Transverse colon (tissue), 4 donors: ENCODE measurements at regions not wholly inside any gene's neighbourhood (a gene's known extent, or its start where the extent isn't known, plus 50 kb on each side); places are given as distances from the start of the nearest gene placed in this dataset.

Source experiments
- DNase-seq: peaks from one replicate; pipeline ENCODE4 v3.0.0-alpha.2; 2019
- H3K27ac ChIP-seq, 4 donors: fragments of 200-600 bp; sonication (generic); 2 replicates each; pipeline ENCODE4 v1.5.1; 2016 to 2018; ENCODE audit warnings: inconsistent platforms in 4 of 4
- H3K27me3 ChIP-seq: fragments of 200-600 bp; sonication (generic); 2 replicates; pipeline ENCODE4 v1.5.1; 2017; ENCODE audit warnings: inconsistent platforms
- H3K36me3 ChIP-seq, 4 donors: fragments of 200-600 bp; sonication (generic); 2 replicates each; pipeline ENCODE4 v1.5.1; 2017 to 2019; ENCODE audit warnings: inconsistent platforms in 4 of 4
- H3K4me1 ChIP-seq, 4 donors: fragments of 200-600 bp; sonication (generic); 2 replicates each; pipeline ENCODE4 v1.5.1; 2017 to 2020; ENCODE audit warnings: inconsistent platforms in 4 of 4
- H3K4me3 ChIP-seq, 4 donors: fragments of 200-600 bp; sonication (generic); 1 replicate in 1 of 4; 2 replicates in 3 of 4; pipeline versions ENCODE4 v1.5.1 to v1.6.1; 2017 to 2019; ENCODE audit warnings: inconsistent platforms in 4 of 4
- H3K9me3 ChIP-seq, 2 donors: fragments of 200-600 bp; sonication (generic); 2 replicates each; pipeline ENCODE4 v1.5.1; 2017 to 2019; ENCODE audit warnings: inconsistent platforms in 2 of 2
- EP300 ChIP-seq: sonication (generic); formaldehyde crosslinking; IDR thresholded peaks from one replicate; pipeline ENCODE4 v1.6.1; 2017; ENCODE audit warnings: antibody characterized with exemption, low read depth
- POLR2A ChIP-seq: fragments of 450-650 bp; IDR thresholded peaks from one replicate; pipeline ENCODE4 v1.6.1; 2016; ENCODE audit warnings: antibody characterized with exemption, mild to moderate bottlenecking, moderate library complexity
- POLR2AphosphoS5 ChIP-seq, 3 donors: sonication (generic); formaldehyde crosslinking; IDR thresholded peaks; one replicate each; pipeline ENCODE4 v1.6.1; 2016; ENCODE audit warnings: antibody characterized with exemption in 3 of 3
- WGBS, 2 donors: methylation state at CpG; one replicate each; pipeline ENCODE4 v1.1.5; 2018; ENCODE audit warnings: low coverage in 1 of 2; 5-methylcytosine and 5-hydroxymethylcytosine counted together
- in situ Hi-C, 4 donors: fragments of 200-750 bp; cut with MboI; loops; one replicate each; pipeline versions ENCODE4 v1.15.0 to v1.15.1; 2017; ENCODE audit warnings: low sequenced_read_pairs in 3 of 4, low pct_ligation_motif_present in 1 of 4, low pct_unique_long_range_greater_than_20kb in 1 of 4
- intact Hi-C: fragments of 100-400 bp; cut with DNase I; formaldehyde crosslinking; loops from one replicate; pipeline ENCODE4 v1.15.1; 2023; ENCODE audit warnings: low total_unique reads
- TF ChIP-seq, protein P1 (sequence below), 5 experiments: fragments of 200-600 bp in 3 of 5; fragments of 450-650 bp in 2 of 5; sonication (generic) in 3 of 5; IDR thresholded peaks; 1 replicate in 2 of 5; 2 replicates in 3 of 5; pipeline ENCODE4 v1.5.1; 2016 to 2017; ENCODE audit warnings: antibody characterized with exemption in 5 of 5, inconsistent platforms in 3 of 5, mild to moderate bottlenecking in 2 of 5, moderate library complexity in 1 of 5

GRCh38 chr6:1076531-1077459 lies 235.1 kb upstream of the FOXQ1 start:
- in situ Hi-C loops (no loop called here), intact Hi-C loops (no loop called here)
- TF ChIP-seq EP300, result no peak
- no peak for TF ChIP-seq POLR2A
- TF ChIP-seq POLR2AphosphoS5 (IDR thresholded peaks at IDR 0.05), result no peak
- TF ChIP-seq, protein P1, sequence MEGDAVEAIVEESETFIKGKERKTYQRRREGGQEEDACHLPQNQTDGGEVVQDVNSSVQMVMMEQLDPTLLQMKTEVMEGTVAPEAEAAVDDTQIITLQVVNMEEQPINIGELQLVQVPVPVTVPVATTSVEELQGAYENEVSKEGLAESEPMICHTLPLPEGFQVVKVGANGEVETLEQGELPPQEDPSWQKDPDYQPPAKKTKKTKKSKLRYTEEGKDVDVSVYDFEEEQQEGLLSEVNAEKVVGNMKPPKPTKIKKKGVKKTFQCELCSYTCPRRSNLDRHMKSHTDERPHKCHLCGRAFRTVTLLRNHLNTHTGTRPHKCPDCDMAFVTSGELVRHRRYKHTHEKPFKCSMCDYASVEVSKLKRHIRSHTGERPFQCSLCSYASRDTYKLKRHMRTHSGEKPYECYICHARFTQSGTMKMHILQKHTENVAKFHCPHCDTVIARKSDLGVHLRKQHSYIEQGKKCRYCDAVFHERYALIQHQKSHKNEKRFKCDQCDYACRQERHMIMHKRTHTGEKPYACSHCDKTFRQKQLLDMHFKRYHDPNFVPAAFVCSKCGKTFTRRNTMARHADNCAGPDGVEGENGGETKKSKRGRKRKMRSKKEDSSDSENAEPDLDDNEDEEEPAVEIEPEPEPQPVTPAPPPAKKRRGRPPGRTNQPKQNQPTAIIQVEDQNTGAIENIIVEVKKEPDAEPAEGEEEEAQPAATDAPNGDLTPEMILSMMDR (IDR thresholded peaks at IDR 0.05), result no peak
- no peak for DNase-seq
- Histone ChIP-seq H3K9me3 (no peaks in the 10 kb centered on the region), H3K27ac (no peak overlapping the region), H3K4me1 (peaks cover 0 to 5% (median 0%) of the 10 kb centered on the region in 4 donors), H3K36me3 (no peaks in the 10 kb centered on the region), H3K4me3 (no peak overlapping the region), H3K27me3 (no peaks in the 10 kb centered on the region)
- 66 to 67% methylated on average over 1 to 17 of the region's 17 CpGs for WGBS, 2 donors

GRCh38 chr6:1075880-1076279 lies 236.0 kb upstream of the FOXQ1 start:
- 51 to 57% methylated on average over 2 to 4 of the region's 4 CpGs for WGBS, 2 donors
- TF ChIP-seq, protein P1 (IDR thresholded peaks at IDR 0.05), result no peak
- TF ChIP-seq POLR2AphosphoS5 (IDR thresholded peaks at IDR 0.05), result no peak
- TF ChIP-seq EP300, result no peak
- no peak for TF ChIP-seq POLR2A
- Histone ChIP-seq H3K27me3 (no peaks in the 10 kb centered on the region), H3K27ac (no peak overlapping the region), H3K4me3 (no peak overlapping the region), H3K9me3 (no peaks in the 10 kb centered on the region), H3K36me3 (no peaks in the 10 kb centered on the region), H3K4me1 (peaks cover 0 to 5% (median 0%) of the 10 kb centered on the region in 4 donors)
- intact Hi-C loops, result no loop called here
- in situ Hi-C loops, result no loop called here
- DNase-seq, result no peak

GRCh38 chr6:1075444-1075843 lies 236.5 kb upstream of the FOXQ1 start:
- Histone ChIP-seq H3K4me3 (no peak overlapping the region), H3K36me3 (no peaks in the 10 kb centered on the region), H3K27me3 (no peaks in the 10 kb centered on the region), H3K4me1 (peaks cover 0 to 5% (median under 1%) of the 10 kb centered on the region in 4 donors), H3K27ac (no peak overlapping the region), H3K9me3 (no peaks in the 10 kb centered on the region)
- DNase-seq, result no peak
- intact Hi-C loops (no loop called here), in situ Hi-C loops (no loop called here)
- TF ChIP-seq POLR2AphosphoS5 (IDR thresholded peaks at IDR 0.05), result no peak
- TF ChIP-seq, protein P1 (IDR thresholded peaks at IDR 0.05), result no peak
- TF ChIP-seq POLR2A, result no peak
- TF ChIP-seq EP300, result no peak
- 64 to 74% methylated on average over 2 to 4 of the region's 4 CpGs for WGBS, 2 donors

DNA sequence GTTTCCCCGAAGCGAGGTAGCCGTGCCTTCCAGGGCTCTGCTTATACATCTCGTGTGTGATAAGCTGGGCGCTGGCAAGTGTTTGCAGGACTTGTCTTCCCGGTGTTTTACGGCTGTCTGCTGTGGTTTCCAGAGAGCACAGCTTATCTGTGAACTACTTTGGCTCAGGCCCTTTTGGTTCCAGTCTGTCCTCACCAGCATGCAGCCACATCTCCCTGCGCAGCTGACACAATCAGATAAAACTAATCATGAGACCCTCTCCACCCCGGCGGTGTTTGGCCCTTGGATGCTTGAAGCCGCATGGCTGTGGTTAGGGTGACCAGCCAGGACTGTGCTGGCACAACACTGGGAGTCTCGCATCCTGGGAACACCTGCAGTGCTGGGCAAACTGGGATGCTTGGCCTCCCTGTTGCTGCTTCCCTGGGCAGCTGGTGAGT lies 241.8 kb upstream of the FOXQ1 start:
- Histone ChIP-seq H3K27ac (no peak overlapping the region), H3K4me1 (peaks cover 0 to 8% (median 4%) of the 10 kb centered on the region in 4 donors), H3K9me3 (no peaks in the 10 kb centered on the region), H3K27me3 (no peaks in the 10 kb centered on the region), H3K36me3 (no peaks in the 10 kb centered on the region), H3K4me3 (no peak overlapping the region)
- intact Hi-C loops (no loop called here), in situ Hi-C loops (no loop called here)
- TF ChIP-seq POLR2A (no peak), EP300 (no peak), POLR2AphosphoS5 (IDR thresholded peaks at IDR 0.05) (no peak)
- TF ChIP-seq, protein P1 (IDR thresholded peaks at IDR 0.05), result no peak
- DNase-seq, result peak; percentile 19
- 7 to 20% methylated on average over 5 to 12 of the region's 12 CpGs for WGBS, 2 donors
